Eye (tissue), 1 donor: ENCODE measurements at regions not wholly inside any gene's neighbourhood (a gene's known extent, or its start where the extent isn't known, plus 50 kb on each side); places are given as distances from the start of the nearest gene placed in this dataset.
"Not testable (repeated sequence)": the region's sequence is repeated elsewhere in the genome, so short reads cannot be mapped to it uniquely, and the experiment has no call there.

ENCODE experiments used
- DNase-seq: peaks from one replicate; pipeline ENCODE4 v3.0.0-alpha.2; 2015

GRCh38 chr18:30929718-30930117 lies 112.8 kb downstream of the DSC3 start:
- DNase-seq = no peak

- peak; percentile 10 for DNase-seq
These were observed 113.5 kb downstream of the DSC3 start for GRCh38 chr18:30929065-30929464.

DNA sequence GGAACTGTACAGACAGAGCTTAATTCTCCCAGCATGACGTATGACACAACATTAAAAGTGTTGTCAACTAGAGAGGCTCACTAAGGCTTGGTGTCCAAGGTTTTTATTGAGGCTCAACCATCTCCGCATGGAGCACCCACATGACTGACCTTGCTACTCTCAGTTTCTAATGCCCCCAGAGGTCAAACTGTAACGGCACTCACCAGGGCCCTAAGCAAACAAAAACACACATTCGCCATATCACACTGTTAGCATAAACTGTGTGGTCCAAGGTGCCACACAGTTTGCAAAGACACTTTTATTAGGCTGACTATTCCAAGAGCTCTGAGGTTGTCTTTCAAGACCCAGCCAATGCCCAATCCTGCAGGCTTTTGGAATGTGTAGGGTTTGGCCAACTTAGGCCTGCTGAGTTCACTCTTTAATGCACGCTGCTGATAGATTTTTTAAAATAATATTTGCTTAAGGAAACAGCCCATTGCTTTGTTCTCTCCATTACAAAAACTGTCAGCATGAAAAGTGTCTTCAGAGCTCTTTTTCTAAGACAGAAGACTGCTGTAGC lies 114.9 kb downstream of the DSC3 start:
- no peak for DNase-seq

DNA sequence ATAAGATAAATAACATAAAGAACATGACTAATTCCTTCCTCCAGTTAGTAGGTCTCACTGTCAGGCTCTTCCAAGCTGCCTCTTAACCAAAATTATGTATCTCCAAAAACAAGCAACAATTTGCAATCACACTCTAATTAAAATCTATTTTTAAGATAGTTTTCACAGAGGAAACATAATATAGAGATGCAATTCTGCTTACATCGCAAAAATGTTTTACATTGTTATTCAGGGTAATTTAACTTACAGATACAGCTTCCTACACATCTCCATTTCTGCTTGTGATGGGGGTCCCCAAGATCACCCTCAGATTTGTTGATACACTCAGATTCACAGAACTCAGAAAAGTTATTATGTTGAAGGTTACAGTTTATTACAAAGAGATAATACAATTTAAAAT lies 115.5 kb downstream of the DSC3 start:
- DNase-seq = no peak

DNA sequence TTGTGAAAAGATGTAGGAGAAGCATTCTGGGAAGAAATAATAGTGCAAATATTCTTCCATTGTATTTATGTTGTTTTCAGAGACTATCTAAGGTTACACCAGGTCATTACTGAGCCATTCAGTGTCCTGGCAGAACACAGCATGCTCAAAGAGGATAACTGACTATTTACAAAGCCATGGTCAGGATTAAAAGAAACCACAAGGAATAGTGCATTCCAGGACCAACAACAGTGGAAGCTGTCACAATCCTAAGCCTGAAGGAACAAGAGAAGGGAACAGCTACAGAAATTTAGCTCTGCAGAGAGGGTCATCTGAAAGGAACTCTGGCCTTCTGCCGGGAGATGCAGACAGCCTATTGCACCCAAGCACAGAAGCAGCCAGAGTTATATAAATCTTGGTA lies 116.7 kb downstream of the DSC3 start:
- no peak for DNase-seq

- DNase-seq = no peak
These were observed 121.8 kb downstream of the DSC3 start for GRCh38 chr18:30920757-30921156.

GRCh38 chr18:30920351-30920750 lies 122.2 kb downstream of the DSC3 start:
- DNase-seq = no peak

DNA sequence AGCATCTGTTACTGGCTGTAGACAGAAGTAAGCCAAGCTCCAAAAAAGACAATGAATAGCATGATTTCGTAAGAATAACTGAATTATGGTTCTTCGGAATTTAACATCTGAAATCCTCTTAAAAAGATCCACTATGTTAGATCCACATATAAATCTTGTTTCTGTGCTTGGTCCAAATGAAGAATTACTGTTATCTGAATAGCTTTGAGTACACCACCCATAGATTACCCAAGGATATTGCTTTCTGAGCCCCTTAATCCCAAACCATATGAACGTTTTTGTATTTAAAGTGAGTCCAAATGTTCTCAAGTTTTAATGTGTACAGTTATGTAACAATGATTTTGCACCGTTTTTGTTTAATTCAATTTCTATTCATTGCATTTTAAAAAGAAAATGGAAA lies 124.9 kb downstream of the DSC3 start:
- DNase-seq = peak; percentile 31

GRCh38 chr18:30915336-30915988 lies 127.1 kb downstream of the DSC3 start:
- no peak for DNase-seq

GRCh38 chr18:30908381-30908780 lies 134.2 kb downstream of the DSC3 start:
- DNase-seq = no peak

DNA sequence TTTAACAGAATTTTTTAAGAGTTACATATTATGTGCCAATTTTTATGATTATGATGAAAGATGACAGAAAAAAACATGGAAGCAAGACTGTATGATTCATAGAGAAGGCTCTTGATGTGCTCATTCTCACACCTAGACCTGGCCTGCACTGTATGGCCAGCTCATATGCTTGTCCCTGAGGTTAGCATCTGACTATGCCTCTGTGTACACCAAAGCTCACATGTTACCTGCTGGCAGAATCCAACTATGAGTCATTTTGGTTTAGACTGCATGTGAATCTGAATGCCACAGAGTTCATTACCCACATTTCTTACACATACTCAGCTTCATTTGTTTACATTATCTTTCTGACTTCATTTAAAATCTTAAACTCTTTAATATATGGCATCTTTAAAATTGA lies 139.0 kb downstream of the DSC3 start:
- no peak for DNase-seq

DNA sequence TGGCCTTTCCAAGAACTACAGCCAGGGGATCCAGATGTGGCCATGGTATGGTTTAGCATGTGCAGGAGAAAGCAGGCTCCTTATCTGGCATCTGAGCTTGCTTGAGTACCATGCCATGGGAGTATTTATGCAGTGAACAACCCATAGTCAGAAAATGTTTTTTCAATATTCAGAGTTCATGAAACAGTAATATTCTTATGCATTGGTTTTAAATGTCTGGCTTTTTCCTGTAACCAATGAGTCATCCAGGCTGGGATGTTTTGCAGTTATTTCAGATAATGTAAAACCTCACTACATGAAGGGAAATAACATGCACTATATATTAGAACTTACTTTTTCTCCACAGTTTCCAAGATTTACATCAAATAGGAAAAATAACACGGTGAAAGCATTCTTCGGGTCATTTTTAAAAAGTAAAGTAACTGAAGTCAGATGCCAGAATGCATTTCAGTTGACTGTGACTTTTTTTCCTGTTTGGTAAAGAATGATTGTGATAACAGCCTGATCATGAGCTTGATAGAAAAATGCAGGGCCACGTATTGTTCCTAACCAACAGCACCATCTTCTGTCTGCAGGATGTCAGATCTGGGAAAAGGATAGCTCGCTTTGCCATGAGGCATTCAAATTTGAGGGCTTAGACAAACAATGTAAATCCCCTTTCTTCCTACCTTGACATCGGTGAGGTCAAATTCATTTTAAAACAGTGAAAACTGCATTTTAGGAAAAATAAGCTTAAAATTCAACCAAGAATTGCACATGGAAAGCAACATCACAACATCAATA lies 152.8 kb downstream of the DSC3 start:
- DNase-seq = peak; percentile 77

GRCh38 chr18:30888344-30888743 lies 154.2 kb downstream of the DSC3 start:
- DNase-seq = no peak

DNA sequence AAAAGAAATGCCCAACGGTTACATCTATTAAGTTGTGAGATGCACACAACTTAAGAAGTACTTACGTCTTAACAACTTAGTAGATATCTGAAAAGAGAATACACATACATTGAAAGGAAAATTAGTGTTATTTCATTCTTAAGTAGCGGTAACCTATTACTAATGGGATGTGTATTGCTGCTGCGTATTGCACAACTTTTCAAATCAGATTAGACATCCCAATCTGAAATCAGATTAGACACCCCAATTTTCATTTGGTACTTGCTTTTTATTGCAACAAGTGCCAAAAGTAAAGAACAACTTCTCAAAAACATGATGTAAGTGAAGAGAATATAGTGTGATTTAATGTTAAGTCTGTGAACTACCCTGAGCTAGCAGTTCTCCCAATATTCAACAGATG lies 155.5 kb downstream of the DSC3 start:
- no peak for DNase-seq

- DNase-seq = no peak
These were observed 172.1 kb downstream of the DSC3 start for GRCh38 chr18:30870466-30870865.

GRCh38 chr18:30862900-30863299 lies 179.6 kb downstream of the DSC3 start:
- DNase-seq = no peak

DNA sequence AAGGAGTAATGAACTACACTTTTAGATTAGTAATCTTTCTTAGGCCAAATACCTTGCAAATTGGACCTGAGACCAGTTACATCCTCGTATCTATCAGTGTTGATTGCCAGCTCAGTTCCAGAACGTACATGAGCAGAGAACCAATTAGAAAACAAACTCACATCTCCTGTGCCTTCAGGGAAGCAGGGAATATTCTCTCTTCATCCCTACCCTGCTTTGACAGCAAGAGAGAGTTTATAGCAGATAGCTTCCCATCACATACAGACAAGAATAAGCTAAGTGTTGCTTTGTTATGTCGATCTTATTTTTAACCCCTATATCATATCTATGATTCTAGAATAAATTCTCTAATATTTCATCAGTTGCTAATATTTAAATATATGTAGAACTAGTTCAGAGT lies 181.8 kb downstream of the DSC3 start:
- DNase-seq = no peak

DNA sequence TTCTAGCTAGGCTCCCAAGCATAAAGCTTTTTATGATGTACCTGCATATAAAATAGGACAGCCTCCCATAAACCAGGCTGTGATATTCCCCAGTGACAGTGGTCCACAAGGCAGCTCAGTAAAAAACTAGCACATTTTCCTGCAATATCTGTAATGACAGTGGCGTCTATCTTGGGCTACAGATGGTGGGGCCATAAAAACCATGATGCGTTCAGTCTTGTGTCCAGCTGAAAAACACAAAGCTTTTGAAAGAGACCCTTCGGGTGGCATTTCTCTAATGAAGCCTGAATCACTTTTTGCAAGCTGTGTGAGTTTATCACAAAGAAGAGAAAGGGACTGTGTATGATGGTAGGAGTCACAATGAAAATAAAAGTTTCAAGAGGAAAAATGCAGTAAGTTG lies 183.5 kb downstream of the DSC3 start:
- peak; percentile 8 for DNase-seq

DNA sequence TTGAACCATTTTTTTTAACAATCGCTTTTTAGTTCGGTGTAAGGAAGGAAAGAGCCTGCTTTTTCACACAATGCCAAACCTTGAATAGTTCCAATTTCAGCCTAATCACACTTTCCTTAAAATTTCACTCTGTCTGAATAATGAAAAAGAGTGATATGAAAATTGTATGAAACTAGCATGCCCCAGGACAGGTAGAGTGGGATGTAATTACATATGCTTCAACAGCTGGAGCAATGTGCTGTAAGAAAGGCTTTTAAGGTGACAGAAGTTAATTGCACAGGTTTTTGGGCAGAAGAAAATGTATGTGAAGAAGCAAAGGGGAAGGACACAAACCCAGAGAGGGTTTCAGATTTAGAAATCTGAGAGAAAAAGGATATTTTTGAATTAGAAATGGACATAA lies 184.0 kb downstream of the DSC3 start:
- peak; percentile 11 for DNase-seq

DNA sequence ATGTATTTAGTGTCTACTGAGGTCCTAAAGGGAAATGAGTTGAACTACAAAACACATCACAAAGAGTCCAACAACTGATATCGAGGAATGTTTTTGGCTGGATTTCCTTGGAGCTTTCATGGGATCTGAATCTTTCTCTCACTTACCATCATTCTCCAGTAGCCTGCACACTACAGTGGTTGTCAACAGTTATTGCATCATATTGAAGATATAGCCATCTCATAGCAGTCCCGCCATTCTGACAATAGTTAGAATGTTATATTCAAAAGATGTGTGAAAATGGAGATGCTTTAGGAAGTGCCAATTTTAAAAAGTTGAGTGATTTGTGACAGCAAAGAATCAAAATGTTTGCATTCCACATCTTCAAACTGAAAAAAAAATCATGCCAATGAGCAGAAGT lies 186.8 kb downstream of the DSC3 start:
- DNase-seq = no peak

DNA sequence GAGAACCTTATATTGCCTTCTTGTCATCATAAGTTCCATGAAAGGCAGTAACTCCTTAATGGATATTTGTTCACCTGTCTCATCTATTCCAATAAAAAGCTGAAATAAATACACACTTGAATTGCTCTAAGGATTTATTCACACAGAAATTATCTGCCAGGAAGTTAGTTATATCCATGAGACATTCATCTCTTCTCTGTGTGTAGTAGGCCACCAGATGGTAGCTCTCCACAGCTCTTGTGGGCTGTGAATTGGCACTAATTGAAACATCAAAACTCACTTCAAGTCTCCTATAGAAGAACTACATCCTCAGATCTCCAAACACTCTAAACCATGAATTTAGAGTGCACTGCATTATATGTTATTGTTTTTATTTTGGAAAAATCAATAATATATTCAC lies 189.6 kb downstream of the DSC3 start:
- DNase-seq = peak; percentile 25

- DNase-seq = no peak
These were observed 190.0 kb downstream of the DSC3 start for GRCh38 chr18:30852541-30852940.

DNA sequence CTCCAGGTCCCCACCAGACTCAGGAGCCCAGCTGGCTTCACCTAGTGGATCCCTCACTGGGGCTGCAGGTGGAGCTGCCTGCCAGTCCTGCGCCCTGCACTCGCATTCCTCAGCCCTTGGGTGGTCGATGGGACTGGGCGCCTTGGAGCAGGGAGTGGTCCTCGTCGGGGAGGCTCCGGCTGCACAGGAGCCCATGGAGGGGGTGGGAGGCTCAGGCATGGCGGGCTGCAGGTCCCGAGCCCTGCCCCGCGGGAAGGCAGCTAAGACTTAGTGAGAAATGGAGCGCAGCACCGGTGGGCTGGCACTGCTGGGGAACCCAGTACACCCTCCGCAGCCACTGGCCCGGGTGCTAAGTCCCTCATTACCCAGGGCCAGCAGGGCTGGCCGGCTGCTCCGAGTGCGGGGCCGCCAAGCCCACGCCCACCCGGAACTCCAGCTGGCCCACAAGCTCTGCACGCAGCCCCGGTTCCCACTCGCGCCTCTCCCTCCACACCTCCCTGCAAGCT lies 203.4 kb downstream of the DSC3 start:
- DNase-seq = not testable (repeated sequence)

DNA sequence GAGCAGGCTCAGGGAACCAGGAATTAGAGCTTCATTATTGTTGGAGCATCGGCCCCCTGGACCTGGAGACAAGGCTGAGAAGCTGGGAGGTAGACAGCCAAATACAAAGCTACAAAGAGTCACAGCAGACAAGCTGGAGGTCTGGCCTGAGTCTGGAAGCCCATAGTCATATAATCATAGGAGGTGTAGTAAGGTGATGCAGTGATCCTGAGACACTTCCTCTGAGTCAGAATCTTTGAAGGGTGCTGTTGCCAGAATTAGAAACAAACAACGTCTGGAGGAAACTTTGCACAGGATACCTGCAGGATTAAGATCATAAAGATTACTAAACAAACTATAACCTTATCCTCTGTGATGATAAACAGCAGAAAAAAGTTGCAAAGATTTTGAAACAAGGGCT lies 213.8 kb downstream of the DSC3 start:
- DNase-seq = no peak
